ENCODE measurements at regions not wholly inside any gene's neighbourhood (a gene's known extent, or its start where the extent isn't known, plus 50 kb on each side); places are given as distances from the start of the nearest gene placed in this dataset.
"Not testable (repeated sequence)": the region's sequence is repeated elsewhere in the genome, so short reads cannot be mapped to it uniquely, and the experiment has no call there.

GRCh38 chr6:77173472-77174074 is 289.7 kb downstream of the HTR1B start:
- no peak for DNase-seq

- no peak for DNase-seq
These were observed 290.7 kb downstream of the HTR1B start for GRCh38 chr6:77172578-77172977.

GRCh38 chr6:77159730-77160129 is 303.6 kb downstream of the HTR1B start:
- DNase-seq, result no peak

GRCh38 chr6:77151241-77151640 is 312.1 kb downstream of the HTR1B start:
- no peak for DNase-seq

- DNase-seq, result no peak
These were observed 312.6 kb downstream of the HTR1B start for GRCh38 chr6:77150736-77151135.

- no peak for DNase-seq
These were observed 318.0 kb downstream of the HTR1B start for GRCh38 chr6:77145244-77145643.

- no peak for DNase-seq
These were observed 319.4 kb downstream of the HTR1B start for GRCh38 chr6:77143659-77144447.

GRCh38 chr6:77136086-77136485 is 327.2 kb downstream of the HTR1B start:
- DNase-seq, result no peak

GRCh38 chr6:77133031-77133430 is 330.3 kb downstream of the HTR1B start:
- DNase-seq, result no peak

GRCh38 chr6:77131426-77131825 is 331.9 kb downstream of the HTR1B start:
- no peak for DNase-seq

GRCh38 chr6:77124604-77125003 is 338.7 kb downstream of the HTR1B start:
- no peak for DNase-seq

- DNase-seq, result no peak
These were observed 339.8 kb downstream of the HTR1B start for GRCh38 chr6:77123527-77123926.

- DNase-seq, result no peak
These were observed 356.3 kb downstream of the HTR1B start for GRCh38 chr6:77106992-77107391.

GRCh38 chr6:77105091-77105490 is 358.2 kb downstream of the HTR1B start:
- peak; percentile 67 for DNase-seq

GRCh38 chr6:77097940-77098339 is 365.4 kb downstream of the HTR1B start:
- no peak for DNase-seq

- DNase-seq, result no peak
These were observed 367.2 kb downstream of the HTR1B start for GRCh38 chr6:77095936-77096627.

GRCh38 chr6:77094821-77095220 is 368.5 kb downstream of the HTR1B start:
- no peak for DNase-seq

- DNase-seq, result no peak
These were observed 370.3 kb downstream of the HTR1B start for GRCh38 chr6:77092971-77093370.

GRCh38 chr6:77089776-77090175 is 373.5 kb downstream of the HTR1B start:
- DNase-seq, result no peak

- not testable (repeated sequence) for DNase-seq
These were observed 375.4 kb downstream of the HTR1B start for GRCh38 chr6:77087794-77088318.

- no peak for DNase-seq
These were observed 389.1 kb downstream of the HTR1B start for GRCh38 chr6:77074037-77074713.

GRCh38 chr6:77073410-77073760 is 389.9 kb downstream of the HTR1B start:
- no peak for DNase-seq

- DNase-seq, result no peak
These were observed 390.4 kb downstream of the HTR1B start for GRCh38 chr6:77072694-77073409.

Data from NCI-H748 treated with DMSO at 0.1 percent for 48 hours (cell line).